T-helper 1 cell (primary cell): ENCODE measurements at regions not wholly inside any gene's neighbourhood (a gene's known extent, or its start where the extent isn't known, plus 50 kb on each side); places are given as distances from the start of the nearest gene placed in this dataset.
"Not testable (repeated sequence)": the region's sequence is repeated elsewhere in the genome, so short reads cannot be mapped to it uniquely, and the experiment has no call there.

Source experiments
- DNase-seq, 5 donors: peaks; one replicate each; pipeline ENCODE4 v3.0.0-alpha.2; 2012 to 2020

DNA sequence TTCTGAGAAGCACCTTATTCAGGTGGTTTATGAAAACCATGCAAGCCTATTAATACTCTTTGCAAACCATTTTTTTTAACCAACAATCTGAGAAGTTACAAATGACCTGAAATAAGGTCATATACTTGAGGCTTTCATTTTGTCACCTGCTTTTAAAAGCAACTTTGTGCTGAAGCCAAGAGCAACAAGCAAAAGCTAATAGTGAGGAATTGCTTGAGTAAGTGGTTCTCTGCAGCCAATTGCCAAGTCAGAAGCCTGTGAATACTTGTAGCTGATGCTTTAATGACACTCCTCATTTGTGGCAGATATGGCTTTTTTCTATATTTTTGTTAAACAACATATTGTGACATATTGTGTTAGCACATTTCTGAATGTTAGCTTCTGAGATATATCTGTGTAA lies 126.7 kb upstream of the ZNF608 start:
- no peak for DNase-seq

DNA sequence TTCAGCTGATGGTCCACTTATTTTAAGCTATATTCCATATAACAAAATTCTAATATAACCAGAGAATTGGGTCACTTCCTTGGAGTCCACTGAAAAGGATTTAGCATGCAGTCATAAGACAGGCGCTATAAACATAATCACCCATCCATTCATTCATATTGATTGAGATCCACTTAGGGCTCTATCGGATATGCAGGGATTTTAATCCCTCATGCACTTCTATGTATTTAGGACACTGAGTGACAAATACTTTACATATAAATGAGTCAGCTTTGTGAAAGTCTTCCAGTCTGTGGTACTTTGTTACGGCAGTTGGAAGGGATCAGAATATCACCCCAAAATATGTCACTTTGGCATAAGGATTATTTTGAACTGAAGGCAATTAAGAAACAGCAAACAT lies 127.3 kb upstream of the ZNF608 start:
- DNase-seq = no peak

DNA sequence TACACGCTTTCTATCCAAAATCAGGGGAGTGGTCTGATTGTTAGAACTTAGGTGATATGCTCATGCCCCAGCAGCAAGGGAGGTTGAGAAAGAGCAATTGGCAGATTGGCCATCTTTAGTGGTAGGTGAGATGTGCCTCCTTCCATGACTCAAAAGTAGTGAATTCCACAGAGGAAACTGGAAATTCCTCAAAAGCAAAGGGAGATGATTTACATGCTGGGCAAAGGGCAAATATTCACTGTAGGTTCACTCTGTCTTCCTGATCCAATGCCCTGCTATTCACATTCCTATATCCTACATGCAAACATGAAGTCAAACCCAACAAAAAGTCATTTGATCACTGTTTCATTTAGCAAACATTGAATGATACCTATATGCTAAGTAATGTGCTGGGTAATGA lies 130.1 kb upstream of the ZNF608 start:
- DNase-seq = no peak

DNA sequence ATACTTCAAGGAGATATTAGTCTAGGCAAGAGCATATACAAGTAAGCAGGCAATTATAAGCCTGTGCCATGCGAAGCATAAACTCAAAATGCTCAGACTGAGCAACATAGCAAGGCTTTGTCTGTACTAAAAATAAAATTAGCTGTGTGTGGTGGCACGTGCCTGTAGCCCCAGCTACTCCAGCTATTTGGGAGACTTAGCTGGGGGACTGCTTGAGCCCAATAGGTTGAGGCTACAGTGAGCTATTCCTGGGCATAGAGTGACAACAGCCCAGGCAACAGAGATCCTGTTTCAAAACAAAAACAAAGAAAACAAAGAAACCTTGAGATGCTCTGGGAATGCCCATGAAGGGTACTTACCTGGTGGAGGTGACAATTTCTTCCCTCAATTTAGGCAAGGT lies 130.5 kb upstream of the ZNF608 start:
- DNase-seq = no peak

DNA sequence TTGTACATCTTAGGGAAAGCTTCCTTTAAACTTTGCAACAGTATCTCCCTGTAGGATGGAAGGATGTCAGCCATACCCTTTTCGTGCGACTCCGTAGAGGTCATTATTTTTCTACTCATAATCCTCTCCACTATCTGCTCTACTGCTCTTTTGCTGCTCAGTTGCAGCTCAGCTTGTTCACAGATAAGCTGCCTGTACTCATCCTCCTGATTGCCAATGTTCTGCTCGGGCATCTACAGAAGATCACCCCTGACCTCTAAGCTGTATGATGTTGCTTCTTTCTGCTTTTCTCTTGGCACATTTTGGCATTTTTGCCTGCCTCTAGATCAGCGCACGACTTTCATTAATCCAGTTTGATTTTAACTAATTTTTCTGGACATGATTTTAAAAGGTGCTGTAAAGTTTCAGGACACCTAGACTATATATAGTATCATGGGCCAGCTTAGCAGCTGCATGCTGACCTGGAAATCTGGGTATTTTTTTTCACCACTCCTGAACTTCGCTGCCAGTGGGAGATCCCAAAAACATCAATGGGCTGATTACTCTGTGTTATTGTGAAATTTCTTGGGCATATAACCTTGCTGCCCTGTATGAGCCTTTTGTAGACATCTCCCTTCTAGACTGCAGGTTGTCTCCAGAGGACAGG lies 131.2 kb upstream of the ZNF608 start:
- no peak for DNase-seq

DNA sequence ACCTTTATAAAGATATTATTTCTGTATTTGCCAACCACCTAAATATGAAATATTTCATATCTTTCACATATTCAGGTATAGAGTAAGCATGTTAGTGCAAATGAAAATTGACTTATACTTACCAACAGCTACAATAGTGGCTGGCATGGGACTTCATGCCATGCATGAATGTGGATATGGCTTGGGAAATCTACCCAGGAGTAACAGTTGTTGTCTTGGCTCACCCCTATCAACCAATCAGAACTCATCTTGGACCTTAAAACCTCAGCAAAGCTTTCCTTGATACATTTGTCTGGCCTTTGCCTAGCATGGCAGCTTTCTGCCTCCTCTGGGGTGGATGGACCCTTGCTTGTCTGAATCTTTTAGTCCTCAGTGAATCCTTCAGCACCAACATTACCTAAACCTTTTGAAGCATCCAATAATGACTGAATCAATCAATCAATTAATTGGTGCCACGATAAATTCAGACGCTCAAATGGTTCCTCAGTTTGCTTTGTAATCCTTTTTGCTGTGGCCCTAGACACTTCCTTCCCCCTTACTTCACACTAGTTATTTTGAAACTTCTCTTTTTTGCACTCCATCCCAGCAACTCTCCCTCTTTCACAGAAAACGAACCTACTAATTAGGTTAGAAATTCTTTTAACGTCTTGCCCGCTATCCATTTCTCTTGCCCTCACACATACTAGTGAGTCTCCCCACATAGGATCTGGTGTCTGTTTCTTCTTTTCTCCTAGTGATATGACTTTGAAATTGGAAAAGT lies 132.3 kb upstream of the ZNF608 start:
- DNase-seq = no peak

DNA sequence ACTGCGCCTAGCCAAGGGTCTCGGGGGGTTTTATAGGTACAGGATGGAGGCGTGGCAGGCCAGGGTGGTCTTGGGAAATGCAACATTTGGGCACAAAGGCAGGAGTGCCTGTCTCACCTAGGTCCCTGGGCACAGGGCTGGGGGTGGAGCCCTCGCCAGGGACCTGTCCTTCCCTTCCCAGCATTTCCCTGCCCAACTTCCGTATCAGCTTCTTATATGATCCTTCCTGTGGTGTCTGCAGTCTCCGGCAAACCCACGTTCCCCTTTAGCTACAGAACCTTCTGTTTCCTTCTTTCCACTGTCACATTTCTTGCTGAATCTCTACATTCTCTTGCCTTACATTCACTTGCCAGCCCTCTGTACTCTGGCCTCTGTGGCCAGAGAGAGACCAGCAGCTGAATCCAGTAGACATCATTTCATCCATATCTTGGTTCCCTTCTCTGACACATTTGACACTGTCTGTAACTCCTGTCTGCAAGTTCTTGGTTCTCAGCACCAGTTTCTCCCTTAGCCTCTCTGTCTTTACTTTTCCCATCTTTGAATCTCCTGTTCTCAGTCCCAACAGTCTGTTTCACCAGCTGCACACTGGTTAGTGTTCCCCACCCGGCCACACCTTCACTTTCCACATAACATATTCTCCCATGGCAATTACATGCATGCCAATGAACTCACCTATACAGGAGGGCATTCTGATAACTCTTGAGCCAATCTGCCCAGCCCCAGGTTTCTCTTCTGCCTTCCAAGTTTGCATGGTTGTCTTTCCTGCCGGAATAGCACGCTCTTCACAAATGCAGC lies 134.7 kb upstream of the ZNF608 start:
- DNase-seq = no peak

DNA sequence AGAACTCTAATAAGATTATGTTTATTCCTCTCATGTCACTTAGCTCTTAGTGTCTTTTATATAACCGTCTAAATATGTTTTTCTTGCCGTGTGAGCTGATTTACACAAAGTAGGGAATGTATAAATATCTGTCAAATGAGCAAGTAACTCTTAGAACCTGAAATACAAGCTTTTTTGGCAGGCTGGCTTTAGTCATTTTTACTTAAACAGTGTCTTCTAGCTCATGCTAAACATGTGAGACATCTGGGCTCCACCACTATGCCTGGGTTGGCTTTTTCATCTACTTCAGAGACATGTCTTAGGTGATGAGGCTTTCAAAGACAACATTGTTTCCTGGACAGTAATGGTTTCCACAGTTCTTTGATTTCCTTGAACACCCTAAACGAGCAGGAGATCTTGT lies 137.2 kb upstream of the ZNF608 start:
- no peak for DNase-seq

DNA sequence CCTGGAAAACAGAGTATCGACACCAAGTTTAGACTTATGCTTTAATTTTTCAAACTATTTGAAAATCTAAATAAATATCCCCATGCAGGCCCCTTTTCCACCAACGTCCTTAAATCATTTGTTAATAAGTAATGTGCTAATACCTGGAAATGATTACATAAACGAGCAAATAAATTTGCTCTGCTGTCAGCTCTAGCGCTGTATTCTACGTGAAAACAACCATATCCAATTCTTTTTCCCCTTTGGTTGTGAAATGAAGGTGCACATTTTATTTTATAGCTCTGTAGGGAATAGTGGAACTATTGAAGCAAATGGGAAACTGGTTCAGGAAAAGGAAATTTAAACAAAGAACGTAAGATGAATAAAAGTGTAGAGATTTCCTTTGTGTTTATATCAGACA lies 137.7 kb upstream of the ZNF608 start:
- DNase-seq = no peak

DNA sequence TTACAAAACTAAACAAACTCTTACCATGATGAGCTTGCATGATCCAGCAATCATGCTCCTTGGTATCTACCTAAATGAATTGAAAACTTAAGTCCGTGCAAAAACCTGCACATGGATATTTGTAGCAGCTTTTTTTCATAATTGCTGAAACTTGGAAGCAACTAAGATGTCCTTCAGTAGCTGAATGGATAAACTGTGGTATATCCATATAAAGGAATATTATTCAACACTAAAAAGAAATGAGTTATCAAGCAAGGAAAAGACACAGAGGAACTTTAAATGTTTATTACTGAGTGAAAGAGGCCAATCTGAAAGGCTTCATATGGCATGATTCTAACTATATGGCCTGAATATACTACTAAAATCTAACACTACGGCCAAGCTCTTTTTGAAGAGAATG lies 139.1 kb upstream of the ZNF608 start:
- DNase-seq = no peak

DNA sequence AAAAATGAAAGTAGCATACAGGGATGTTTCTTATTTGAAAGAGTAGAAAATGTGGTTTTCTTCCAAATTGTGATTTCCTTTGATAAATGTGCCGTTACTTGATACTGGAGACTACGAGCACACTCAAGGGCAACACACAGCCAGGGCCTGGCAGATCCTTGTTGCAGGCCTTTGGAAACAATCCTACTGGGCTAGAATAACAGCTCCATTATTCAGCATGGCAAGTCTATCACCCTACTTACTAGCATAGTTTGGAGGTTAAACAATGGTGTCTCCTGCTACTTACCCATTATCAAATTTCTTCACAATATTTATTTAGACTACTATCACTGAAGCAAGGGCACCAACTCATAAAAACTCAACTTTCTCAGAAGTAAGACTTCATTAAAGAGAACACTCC lies 140.8 kb upstream of the ZNF608 start:
- DNase-seq = no peak

DNA sequence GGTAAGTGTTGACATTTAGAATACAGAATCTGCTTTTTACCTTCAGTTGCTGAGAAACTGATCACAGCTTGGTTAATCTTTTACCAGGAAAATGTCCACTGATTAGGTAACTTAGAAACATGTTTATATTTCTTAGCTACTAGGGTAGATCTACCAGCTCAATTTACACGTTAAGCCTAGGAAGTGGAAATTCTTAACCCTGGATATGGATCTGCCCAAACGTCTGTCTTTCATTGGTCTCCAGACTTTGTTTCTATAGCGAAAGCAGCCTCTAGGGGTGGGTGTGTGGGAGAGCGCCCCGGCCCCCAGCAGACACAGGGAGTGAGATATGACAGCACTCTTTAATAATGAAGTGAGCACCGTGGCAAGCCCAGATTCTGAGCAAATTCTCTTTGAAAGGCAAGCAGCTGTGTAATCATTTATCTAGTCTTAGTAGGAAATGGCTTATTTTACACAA lies 141.6 kb upstream of the ZNF608 start:
- DNase-seq = no peak

DNA sequence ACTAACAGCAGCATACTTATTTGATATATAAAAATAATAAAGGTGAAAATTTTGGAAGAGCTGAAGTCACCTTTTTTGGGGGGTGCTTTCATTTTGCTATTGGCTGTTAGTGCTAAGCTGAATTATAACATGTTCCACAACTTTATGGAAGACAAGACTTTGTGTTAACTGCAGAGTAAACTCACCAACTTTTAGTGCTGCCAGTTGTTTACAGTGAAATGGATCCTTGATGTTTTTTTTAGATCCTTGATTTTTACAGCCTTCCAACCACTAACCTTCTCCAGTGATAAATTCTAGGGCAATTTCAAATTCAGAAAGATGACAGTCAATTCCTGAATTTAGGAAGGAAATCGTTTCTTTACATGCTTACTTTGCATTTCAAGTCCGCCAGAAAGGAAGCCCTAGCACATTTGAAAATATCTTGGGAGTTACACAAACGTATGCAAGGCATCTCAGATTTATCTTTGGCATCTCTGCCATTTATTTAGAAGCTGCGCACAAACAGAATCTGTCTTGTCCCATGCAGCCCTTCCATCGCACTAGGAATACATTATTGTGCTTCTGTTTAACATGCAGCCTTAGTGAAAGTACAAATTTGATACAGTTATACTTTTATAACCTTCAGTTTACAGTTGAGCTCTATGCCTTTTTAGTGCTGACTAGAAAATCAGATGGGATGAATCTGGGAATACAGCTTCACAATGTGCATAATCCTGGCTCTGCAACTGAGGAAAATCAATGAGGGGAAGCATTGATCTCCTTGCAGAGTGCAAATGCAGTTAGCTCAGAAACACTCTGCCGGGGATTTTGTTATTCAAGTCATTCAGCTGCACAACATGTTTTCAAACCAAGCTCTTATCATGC lies 142.4 kb upstream of the ZNF608 start:
- DNase-seq = no peak

DNA sequence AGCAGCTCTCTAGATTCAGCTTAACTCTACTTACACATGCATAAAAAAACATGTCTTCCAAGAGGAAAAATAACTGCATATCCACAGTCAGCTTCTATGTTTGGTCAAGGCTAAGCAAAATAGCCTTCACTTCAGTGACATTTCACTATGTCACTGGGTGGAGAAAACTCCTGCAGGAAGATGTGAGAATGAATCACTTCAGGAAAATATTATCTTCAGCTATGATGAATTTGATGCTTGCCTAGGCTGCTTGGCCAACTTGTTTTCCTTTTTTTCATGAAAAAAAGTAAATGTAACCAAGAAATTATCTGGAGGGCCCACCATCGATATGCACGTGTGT lies 143.0 kb upstream of the ZNF608 start:
- no peak for DNase-seq

DNA sequence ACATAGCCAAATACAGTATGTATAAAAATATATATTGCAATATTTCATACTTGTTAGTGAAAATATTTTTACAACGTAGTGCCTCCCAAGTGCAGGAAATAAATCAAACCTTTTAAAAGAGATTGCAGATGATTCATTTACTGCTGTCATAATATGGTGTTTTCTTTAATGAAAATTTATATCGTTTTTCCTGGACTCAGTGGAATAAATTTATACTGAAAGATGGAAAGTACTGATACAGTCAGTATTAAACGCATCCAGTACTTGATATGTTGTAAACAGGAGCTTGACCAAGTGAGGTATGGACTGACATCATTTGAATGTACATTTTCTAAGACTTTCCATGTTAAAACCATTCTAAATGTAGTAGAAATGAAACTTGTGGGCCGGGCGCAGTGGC lies 143.4 kb upstream of the ZNF608 start:
- DNase-seq = no peak

DNA sequence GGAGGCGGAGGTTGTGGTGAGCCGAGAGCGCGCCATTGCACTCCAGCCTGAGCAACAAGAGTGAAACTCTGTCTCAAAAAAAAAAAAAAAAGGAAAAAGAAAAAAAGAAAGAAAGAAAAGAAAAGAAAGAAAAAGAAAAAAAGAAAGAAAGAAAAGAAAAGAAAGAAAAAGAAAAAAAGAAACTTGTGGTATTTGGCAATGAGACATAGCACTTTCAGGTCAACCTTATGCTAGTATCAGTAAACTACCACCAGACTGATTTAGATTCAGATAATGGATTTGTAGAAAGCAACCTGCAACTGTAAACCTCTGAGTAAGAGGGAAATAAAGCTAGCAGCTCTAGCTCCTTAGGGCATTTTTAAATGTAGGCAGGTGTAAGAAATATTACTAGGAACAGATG lies 144.0 kb upstream of the ZNF608 start:
- not testable (repeated sequence) for DNase-seq

DNA sequence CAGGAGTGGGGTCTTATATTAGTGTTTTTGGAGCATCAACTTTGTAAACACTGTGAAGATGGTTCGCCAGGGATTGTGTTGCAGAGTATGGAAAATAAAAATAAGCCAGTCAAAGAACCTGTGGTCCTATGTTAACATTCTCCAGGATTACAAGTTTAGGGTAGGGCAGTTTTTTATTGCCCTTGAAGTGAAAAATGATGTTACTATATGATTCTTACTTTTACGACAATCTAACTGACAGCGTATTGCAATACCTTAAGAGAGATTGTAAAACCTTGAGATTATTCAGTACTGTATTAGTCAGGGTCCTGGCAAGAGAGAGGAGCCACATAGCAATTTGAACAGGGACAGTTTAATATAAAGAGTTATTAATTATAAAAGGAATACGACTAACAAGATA lies 144.7 kb upstream of the ZNF608 start:
- no peak for DNase-seq

DNA sequence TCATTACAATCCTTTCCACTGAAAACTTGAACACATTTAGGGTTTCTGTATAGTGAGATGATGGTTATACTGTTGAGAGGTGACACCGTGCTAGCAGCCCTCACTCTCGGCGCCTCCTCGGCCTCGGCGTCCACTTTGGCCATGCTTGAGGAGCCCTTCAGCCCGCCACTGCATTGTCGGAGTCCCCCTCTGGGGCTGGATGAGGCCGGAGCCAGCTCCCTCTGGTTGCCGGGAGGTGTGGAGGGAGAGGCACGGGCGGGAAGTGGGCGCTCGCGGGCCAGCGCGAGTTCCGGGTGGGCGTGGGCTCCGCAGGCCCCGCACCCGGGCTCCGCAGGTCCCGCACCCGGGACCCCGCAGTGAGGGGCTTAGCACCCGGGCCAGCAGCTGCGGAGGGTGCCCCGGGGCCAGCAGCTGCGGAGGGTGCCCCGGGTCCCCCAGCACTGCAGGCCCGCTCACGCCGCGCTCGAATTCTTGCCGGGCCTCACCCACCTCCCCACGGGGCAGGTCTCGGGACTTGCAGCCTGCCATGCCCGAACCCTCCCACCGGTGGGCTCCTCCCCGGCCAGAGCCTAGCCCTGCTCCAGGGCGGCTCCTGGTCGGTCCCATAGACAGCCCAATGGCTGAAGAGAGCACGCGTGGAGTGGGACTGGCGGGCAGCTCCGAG lies 145.9 kb upstream of the ZNF608 start:
- no peak for DNase-seq

DNA sequence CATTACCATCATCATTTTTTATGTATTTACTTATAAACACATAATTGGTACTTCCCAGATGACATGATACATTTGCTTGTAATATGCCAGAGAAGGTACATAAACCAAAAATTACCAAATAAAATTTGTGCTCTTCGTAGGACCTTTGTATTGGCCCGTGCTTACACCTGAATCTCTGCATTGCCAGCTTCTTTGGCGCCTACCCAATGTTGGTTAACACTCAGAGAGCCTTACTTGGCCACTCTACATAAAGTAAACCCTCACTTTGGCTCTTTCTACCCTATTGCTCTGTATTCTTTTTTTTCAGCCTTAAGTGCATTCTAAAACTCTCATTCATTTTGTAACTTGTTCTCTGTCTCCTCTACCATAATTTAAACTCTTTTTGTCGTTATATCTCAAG lies 148.1 kb upstream of the ZNF608 start:
- DNase-seq = no peak

DNA sequence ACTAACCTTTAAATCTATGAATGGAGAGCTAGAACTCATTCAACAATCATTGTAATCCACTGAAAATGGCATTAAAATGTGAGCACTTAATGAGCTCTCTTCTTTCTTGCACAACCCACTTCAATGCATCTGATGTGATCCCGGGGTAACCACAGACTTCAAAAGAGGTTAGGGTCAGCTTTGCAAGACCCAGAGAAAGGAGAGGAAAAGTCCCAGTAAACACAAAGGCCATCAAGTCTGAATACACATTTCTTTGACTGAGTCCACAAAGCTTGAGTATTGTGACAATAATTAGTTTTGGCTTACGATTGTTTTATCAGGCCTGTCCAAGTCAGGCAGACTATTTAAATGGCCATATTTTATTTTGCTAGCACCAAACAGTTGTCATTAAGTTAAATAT lies 148.8 kb upstream of the ZNF608 start:
- no peak for DNase-seq

DNA sequence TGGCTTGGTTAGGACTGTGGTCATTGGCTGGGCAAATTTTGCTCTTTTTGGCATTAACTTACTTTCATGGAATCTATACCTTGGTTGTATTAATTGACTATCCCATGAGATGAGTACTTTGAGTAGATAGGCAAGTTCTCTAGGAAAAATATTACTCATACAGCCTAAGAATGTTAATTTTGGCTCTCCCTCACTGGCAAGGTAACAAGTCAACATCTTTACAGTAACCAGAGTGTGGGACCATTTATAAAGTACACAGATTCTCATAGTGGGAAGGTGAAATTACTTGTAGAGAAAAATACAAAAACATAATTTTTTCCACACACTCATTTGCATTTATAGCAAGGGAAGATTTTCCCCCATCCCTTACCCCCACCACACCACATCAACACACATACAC lies 154.6 kb upstream of the ZNF608 start:
- no peak for DNase-seq

DNA sequence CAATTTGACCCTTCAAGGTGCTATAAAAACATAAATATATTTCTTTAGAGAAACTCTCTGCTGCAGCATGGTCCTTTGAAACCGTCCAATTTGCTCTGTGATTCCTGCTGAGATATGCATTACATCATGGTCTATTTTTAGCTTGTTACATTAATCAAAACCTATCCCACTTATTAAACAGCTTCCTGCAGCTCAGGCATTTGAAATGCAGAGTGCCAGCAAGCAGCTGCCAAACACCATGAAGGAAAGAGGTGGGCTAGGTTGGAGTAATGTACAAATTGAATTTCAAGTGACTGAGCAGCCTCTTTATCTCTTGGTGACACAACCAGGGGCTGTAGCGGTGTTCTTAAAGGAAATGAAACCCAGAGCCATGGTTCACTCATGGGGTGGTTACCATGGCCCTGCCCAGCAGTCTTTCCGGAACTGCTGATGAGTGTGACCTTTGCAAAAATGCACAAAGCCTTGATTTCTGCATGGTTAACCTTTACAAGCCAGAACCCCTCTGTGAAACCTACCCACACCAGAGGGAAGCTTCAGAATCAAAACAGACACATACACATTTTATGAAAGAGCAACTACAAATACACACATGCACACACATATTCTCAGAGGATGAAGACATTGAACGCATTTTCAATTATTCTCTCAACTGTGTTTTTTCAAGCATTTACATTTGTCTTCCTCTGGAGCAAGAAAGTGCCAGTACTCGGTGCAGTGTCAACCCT lies 155.8 kb upstream of the ZNF608 start:
- peak in 1 of 5 donors; percentile 39 for DNase-seq
